ENCODE measurements at regions not wholly inside any gene's neighbourhood (a gene's known extent, or its start where the extent isn't known, plus 50 kb on each side); places are given as distances from the start of the nearest gene placed in this dataset.

DNA sequence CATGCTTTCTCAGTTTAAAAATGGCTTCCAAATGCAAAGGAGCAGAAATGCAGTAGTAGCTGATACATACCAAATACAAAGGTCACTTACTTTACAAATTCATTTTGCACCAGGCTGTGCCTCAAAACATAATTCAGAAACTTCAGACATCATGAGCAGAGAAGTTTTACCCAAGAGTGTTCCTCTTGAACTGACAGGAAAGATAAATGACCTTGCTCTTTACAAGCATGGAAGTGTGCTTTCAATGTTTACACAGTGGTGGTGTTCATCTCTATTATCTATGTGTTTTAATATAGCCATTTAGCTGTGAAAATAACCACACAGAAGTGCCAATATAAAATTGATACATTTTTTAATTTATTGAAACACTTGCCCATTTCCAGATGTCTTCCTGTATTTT, 383.4 kb downstream of the ANKRD50 start:
- no peaks in the 10 kb centered on the region for H3K36me3 ChIP-seq
- H3K27me3 ChIP-seq (replicated peaks in 1 of 7): no peaks in the 10 kb centered on the region
- TF ChIP-seq, protein P1, sequence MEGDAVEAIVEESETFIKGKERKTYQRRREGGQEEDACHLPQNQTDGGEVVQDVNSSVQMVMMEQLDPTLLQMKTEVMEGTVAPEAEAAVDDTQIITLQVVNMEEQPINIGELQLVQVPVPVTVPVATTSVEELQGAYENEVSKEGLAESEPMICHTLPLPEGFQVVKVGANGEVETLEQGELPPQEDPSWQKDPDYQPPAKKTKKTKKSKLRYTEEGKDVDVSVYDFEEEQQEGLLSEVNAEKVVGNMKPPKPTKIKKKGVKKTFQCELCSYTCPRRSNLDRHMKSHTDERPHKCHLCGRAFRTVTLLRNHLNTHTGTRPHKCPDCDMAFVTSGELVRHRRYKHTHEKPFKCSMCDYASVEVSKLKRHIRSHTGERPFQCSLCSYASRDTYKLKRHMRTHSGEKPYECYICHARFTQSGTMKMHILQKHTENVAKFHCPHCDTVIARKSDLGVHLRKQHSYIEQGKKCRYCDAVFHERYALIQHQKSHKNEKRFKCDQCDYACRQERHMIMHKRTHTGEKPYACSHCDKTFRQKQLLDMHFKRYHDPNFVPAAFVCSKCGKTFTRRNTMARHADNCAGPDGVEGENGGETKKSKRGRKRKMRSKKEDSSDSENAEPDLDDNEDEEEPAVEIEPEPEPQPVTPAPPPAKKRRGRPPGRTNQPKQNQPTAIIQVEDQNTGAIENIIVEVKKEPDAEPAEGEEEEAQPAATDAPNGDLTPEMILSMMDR (IDR thresholded peaks at IDR 0.05 in 8 of 11, conservative IDR thresholded peaks at IDR 0.05 in 3 of 11): no peak
- no peak for TF ChIP-seq POLR2AphosphoS5 (IDR thresholded peaks at IDR 0.05)
- no peak for TF ChIP-seq POLR2A (IDR thresholded peaks at IDR 0.05)
- DNase-seq: no peak
- no peak overlapping the region for H3K27ac ChIP-seq
- H3K4me3 ChIP-seq: no peak overlapping the region
- no peaks in the 10 kb centered on the region for H3K9me3 ChIP-seq
- no peaks in the 10 kb centered on the region for H3K4me1 ChIP-seq
- intact Hi-C loops (cut with DNase I; ENCODE audit: low total_unique reads): no loop called here

DNA sequence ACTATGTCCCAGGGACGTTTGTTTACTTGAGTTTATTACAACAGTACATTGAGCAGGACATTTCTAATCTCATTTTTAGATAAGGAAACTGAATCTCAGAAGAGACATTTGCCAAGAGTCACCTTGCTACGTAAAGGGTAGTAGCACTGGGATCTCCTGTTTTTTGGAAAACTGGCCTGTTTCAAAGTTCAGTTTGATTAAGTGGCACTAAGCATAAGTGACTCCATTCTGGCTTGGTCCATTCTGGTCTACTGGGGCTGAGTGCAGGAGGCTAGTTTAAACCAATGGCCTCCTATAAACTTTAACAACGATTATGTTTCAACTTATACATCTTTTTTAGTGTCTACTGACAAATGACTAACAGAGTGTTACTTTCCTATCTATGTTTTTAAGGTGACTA, 382.5 kb downstream of the ANKRD50 start:
- TF ChIP-seq POLR2A (IDR thresholded peaks at IDR 0.05) (no peak), POLR2AphosphoS5 (IDR thresholded peaks at IDR 0.05) (no peak)
- TF ChIP-seq, protein P1 (IDR thresholded peaks at IDR 0.05 in 8 of 11, conservative IDR thresholded peaks at IDR 0.05 in 3 of 11): no peak

DNA sequence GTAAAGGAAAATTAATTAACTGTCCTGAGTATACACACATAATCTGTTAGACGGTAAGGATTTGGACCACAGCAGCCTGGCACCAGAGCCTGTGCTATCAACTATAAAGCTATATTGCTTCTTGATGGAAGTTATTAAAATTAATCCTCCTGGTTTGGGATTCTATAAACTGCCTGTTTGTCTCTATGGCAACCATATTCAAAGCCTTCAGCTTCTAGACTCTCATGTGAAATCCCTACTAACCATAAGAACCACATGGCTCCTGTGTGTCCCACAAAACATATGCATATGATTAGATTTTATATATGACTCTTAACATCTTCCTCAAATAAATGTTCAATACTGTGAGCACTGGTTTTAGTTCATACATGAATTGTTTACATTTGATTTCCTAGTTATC, 380.8 kb downstream of the ANKRD50 start:
- no peak for DNase-seq
- H3K9me3 ChIP-seq: no peaks in the 10 kb centered on the region
- H3K4me3 ChIP-seq: no peak overlapping the region
- no peak overlapping the region for H3K27ac ChIP-seq
- 93 to 100% (median 95%) methylated on average over 1 of the region's 1 CpG for WGBS, 5 donors
- intact Hi-C loops (cut with DNase I; ENCODE audit: low total_unique reads): loop anchor here (5.0 kb wide), 1 partner anchor 956 kb away; no protein-coding TSS in a partner anchor
- H3K4me1 ChIP-seq: no peaks in the 10 kb centered on the region
- no peaks in the 10 kb centered on the region for H3K27me3 ChIP-seq (replicated peaks in 1 of 7)
- TF ChIP-seq POLR2AphosphoS5 (IDR thresholded peaks at IDR 0.05): no peak
- TF ChIP-seq, protein P1 (IDR thresholded peaks at IDR 0.05 in 8 of 11, conservative IDR thresholded peaks at IDR 0.05 in 3 of 11): no peak
- no peak for TF ChIP-seq POLR2A (IDR thresholded peaks at IDR 0.05)
- no peaks in the 10 kb centered on the region for H3K36me3 ChIP-seq

More for the DNA sequence above, 382.5 kb downstream of the ANKRD50 start:
- Histone ChIP-seq H3K36me3 (no peaks in the 10 kb centered on the region), H3K4me1 (no peaks in the 10 kb centered on the region), H3K4me3 (no peak overlapping the region), H3K9me3 (no peaks in the 10 kb centered on the region), H3K27me3 (replicated peaks in 1 of 7) (no peaks in the 10 kb centered on the region), H3K27ac (no peak overlapping the region)
- 68 to 82% (median 71%) methylated on average over 3 of the region's 3 CpGs for WGBS, 5 donors
- no peak for DNase-seq
- intact Hi-C loops (cut with DNase I; ENCODE audit: low total_unique reads): loop anchor here (5.0 kb wide), 1 partner anchor 957 kb away; no protein-coding TSS in a partner anchor

DNA sequence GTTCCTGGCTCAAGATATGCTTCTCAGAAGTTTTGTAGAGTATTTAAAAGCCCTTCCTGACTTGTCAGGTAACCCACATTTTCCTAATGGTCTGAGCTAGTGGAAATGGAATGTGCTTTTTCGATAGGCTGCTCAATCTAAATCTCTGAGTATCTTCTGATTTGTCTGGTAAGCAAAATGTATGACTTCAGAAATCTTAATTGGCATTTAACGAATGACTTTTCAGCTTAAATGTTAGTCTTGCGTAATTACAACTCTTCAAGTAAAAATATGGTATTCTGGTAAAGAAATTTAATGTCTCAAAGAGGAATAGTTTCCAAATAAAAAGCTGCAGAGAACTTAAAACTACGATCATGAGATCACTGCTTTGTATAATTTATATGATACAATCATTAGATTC, 379.1 kb downstream of the ANKRD50 start:
- H3K9me3 ChIP-seq: no peaks in the 10 kb centered on the region
- no peaks in the 10 kb centered on the region for H3K4me1 ChIP-seq
- no peak overlapping the region for H3K4me3 ChIP-seq
- WGBS, 5 donors: 51 to 62% (median 54%) methylated on average over 4 of the region's 4 CpGs
- no peak for DNase-seq
- H3K27me3 ChIP-seq (replicated peaks in 1 of 7): no peaks in the 10 kb centered on the region
- no peaks in the 10 kb centered on the region for H3K36me3 ChIP-seq
- intact Hi-C loops (cut with DNase I; ENCODE audit: low total_unique reads): loop anchor here (5.0 kb wide), 1 partner anchor 954 kb away; no protein-coding TSS in a partner anchor
- TF ChIP-seq, protein P1 (IDR thresholded peaks at IDR 0.05 in 8 of 11, conservative IDR thresholded peaks at IDR 0.05 in 3 of 11): no peak
- TF ChIP-seq POLR2A (IDR thresholded peaks at IDR 0.05) (no peak), POLR2AphosphoS5 (IDR thresholded peaks at IDR 0.05) (no peak)
- no peak overlapping the region for H3K27ac ChIP-seq
